SJSA1 (cell line): ENCODE measurements at regions not wholly inside any gene's neighbourhood (a gene's known extent, or its start where the extent isn't known, plus 50 kb on each side); places are given as distances from the start of the nearest gene placed in this dataset.

Source experiments
- DNase-seq, 2 experiments: peaks; one replicate each; pipeline ENCODE4 v3.0.0-alpha.2; 2015 to 2020; ENCODE audit warnings: low spot score in 2 of 2, low read depth in 1 of 2
- H3K27ac ChIP-seq: fragments of 250-450 bp; sonication (Bioruptor Pico); 2 replicates; pipeline ENCODE4 v1.5.1; 2020; ENCODE audit warnings: mild to moderate bottlenecking, moderate library complexity
- H3K27me3 ChIP-seq: fragments of 250-450 bp; sonication (Bioruptor Pico); replicated peaks from 2 replicates; pipeline ENCODE4 v1.5.1; 2020; ENCODE audit warnings: mild to moderate bottlenecking, moderate library complexity
- H3K36me3 ChIP-seq: fragments of 250-450 bp; sonication (Bioruptor Pico); 2 replicates; pipeline ENCODE4 v1.5.1; 2020; ENCODE audit warnings: mild to moderate bottlenecking
- H3K4me1 ChIP-seq: fragments of 250-450 bp; sonication (Bioruptor Pico); replicated peaks from 2 replicates; pipeline ENCODE4 v1.6.1; 2021; ENCODE audit warnings: mild to moderate bottlenecking
- H3K4me3 ChIP-seq: fragments of 250-450 bp; sonication (Bioruptor Pico); 2 replicates; pipeline ENCODE4 v1.5.1; 2020; ENCODE audit warnings: mild to moderate bottlenecking
- H3K9me3 ChIP-seq: fragments of 250-450 bp; sonication (Bioruptor Pico); replicated peaks from 2 replicates; pipeline ENCODE4 v1.5.1; 2020; ENCODE audit warnings: mild to moderate bottlenecking

GRCh38 chr2:238724728-238725127 is 123.2 kb upstream of the TWIST2 start:
- Histone ChIP-seq H3K4me1 (no peaks in the 10 kb centered on the region), H3K27me3 (no peaks in the 10 kb centered on the region), H3K27ac (no peak overlapping the region), H3K9me3 (no peaks in the 10 kb centered on the region), H3K36me3 (no peaks in the 10 kb centered on the region), H3K4me3 (no peak overlapping the region)
- DNase-seq, result no peak

GRCh38 chr2:238725298-238725697 is 122.6 kb upstream of the TWIST2 start:
- no peaks in the 10 kb centered on the region for H3K36me3 ChIP-seq

GRCh38 chr2:238726670-238727584 is 121.0 kb upstream of the TWIST2 start:
- Histone ChIP-seq H3K4me1 (no peaks in the 10 kb centered on the region), H3K9me3 (no peaks in the 10 kb centered on the region), H3K27me3 (no peaks in the 10 kb centered on the region), H3K36me3 (no peaks in the 10 kb centered on the region), H3K27ac (no peak overlapping the region), H3K4me3 (no peak overlapping the region)
- DNase-seq, result no peak

More at GRCh38 chr2:238725298-238725697, 122.6 kb upstream of the TWIST2 start:
- no peaks in the 10 kb centered on the region for H3K27me3 ChIP-seq
- H3K27ac ChIP-seq, result no peak overlapping the region
- H3K4me1 ChIP-seq, result no peaks in the 10 kb centered on the region
- no peaks in the 10 kb centered on the region for H3K9me3 ChIP-seq
- H3K4me3 ChIP-seq, result no peak overlapping the region
- DNase-seq, result no peak

GRCh38 chr2:238727585-238728329 is 120.1 kb upstream of the TWIST2 start:
- no peaks in the 10 kb centered on the region for H3K4me1 ChIP-seq
- no peak overlapping the region for H3K27ac ChIP-seq
- DNase-seq, result no peak
- H3K9me3 ChIP-seq, result no peaks in the 10 kb centered on the region
- H3K36me3 ChIP-seq, result no peaks in the 10 kb centered on the region
- H3K27me3 ChIP-seq, result 0 out of 2 replicates have a peak, but pooled peaks cover 5% of the 10 kb centered on the region
- no peak overlapping the region for H3K4me3 ChIP-seq

GRCh38 chr2:238728330-238729260 is 119.3 kb upstream of the TWIST2 start:
- Histone ChIP-seq H3K9me3 (no peaks in the 10 kb centered on the region), H3K36me3 (no peaks in the 10 kb centered on the region), H3K4me3 (no peak overlapping the region), H3K27ac (no peak overlapping the region), H3K27me3 (peaks cover 11% of the 10 kb centered on the region; the same call in 1 of the 2 replicates), H3K4me1 (no peaks in the 10 kb centered on the region)
- no peak for DNase-seq

GRCh38 chr2:238729261-238729935 is 118.5 kb upstream of the TWIST2 start:
- no peak overlapping the region for H3K4me3 ChIP-seq
- no peaks in the 10 kb centered on the region for H3K9me3 ChIP-seq
- peaks cover 11% of the 10 kb centered on the region; the same call in 1 of the 2 replicates for H3K27me3 ChIP-seq
- no peaks in the 10 kb centered on the region for H3K36me3 ChIP-seq
- DNase-seq, result no peak
- no peaks in the 10 kb centered on the region for H3K4me1 ChIP-seq
- H3K27ac ChIP-seq, result no peak overlapping the region

GRCh38 chr2:238730001-238730669 is 117.8 kb upstream of the TWIST2 start:
- Histone ChIP-seq H3K9me3 (no peaks in the 10 kb centered on the region), H3K36me3 (no peaks in the 10 kb centered on the region), H3K27me3 (peaks cover 11% of the 10 kb centered on the region; the same call in 1 of the 2 replicates), H3K27ac (no peak overlapping the region), H3K4me3 (no peak overlapping the region), H3K4me1 (no peaks in the 10 kb centered on the region)
- DNase-seq, result no peak

- Histone ChIP-seq H3K4me1 (no peaks in the 10 kb centered on the region), H3K36me3 (no peaks in the 10 kb centered on the region), H3K27ac (no peak overlapping the region), H3K9me3 (no peaks in the 10 kb centered on the region), H3K27me3 (peaks cover 11% of the 10 kb centered on the region; the same call in 1 of the 2 replicates), H3K4me3 (no peak overlapping the region)
- no peak for DNase-seq
Measured at GRCh38 chr2:238730881-238731280, 117.0 kb upstream of the TWIST2 start.

- H3K27ac ChIP-seq, result no peak overlapping the region
- peaks cover 11% of the 10 kb centered on the region; the same call in 1 of the 2 replicates for H3K27me3 ChIP-seq
- H3K36me3 ChIP-seq, result no peaks in the 10 kb centered on the region
- no peak overlapping the region for H3K4me3 ChIP-seq
- H3K9me3 ChIP-seq, result no peaks in the 10 kb centered on the region
- H3K4me1 ChIP-seq, result no peaks in the 10 kb centered on the region
- DNase-seq, result no peak
Measured at GRCh38 chr2:238731961-238732360, 115.9 kb upstream of the TWIST2 start.

- no peaks in the 10 kb centered on the region for H3K36me3 ChIP-seq
- no peak for DNase-seq
- H3K9me3 ChIP-seq, result no peaks in the 10 kb centered on the region
- H3K4me1 ChIP-seq, result no peaks in the 10 kb centered on the region
- H3K27ac ChIP-seq, result no peak overlapping the region
- H3K27me3 ChIP-seq, result peaks cover 5% of the 10 kb centered on the region; the same call in 1 of the 2 replicates
- H3K4me3 ChIP-seq, result no peak overlapping the region
Measured at GRCh38 chr2:238738917-238739316, 109.0 kb upstream of the TWIST2 start.

- Histone ChIP-seq H3K9me3 (no peaks in the 10 kb centered on the region), H3K4me3 (no peak overlapping the region), H3K27ac (no peak overlapping the region), H3K36me3 (no peaks in the 10 kb centered on the region), H3K4me1 (no peaks in the 10 kb centered on the region), H3K27me3 (peaks cover 5% of the 10 kb centered on the region; the same call in 1 of the 2 replicates)
- DNase-seq, result no peak
Measured at GRCh38 chr2:238739668-238740067, 108.2 kb upstream of the TWIST2 start.

GRCh38 chr2:238741277-238741676 is 106.6 kb upstream of the TWIST2 start:
- H3K36me3 ChIP-seq, result no peaks in the 10 kb centered on the region
- no peak for DNase-seq
- no peaks in the 10 kb centered on the region for H3K9me3 ChIP-seq
- H3K27ac ChIP-seq, result no peak overlapping the region
- 0 out of 2 replicates have a peak, but pooled peaks cover 5% of the 10 kb centered on the region for H3K27me3 ChIP-seq
- no peak overlapping the region for H3K4me3 ChIP-seq
- no peaks in the 10 kb centered on the region for H3K4me1 ChIP-seq
